Left hindlimb (tissue), 1 donor: ENCODE measurements at regions not wholly inside any gene's neighbourhood (a gene's known extent, or its start where the extent isn't known, plus 50 kb on each side); places are given as distances from the start of the nearest gene placed in this dataset.

ENCODE experiments used
- DNase-seq: peaks from one replicate; pipeline ENCODE4 v3.0.0-alpha.2; 2018

DNA sequence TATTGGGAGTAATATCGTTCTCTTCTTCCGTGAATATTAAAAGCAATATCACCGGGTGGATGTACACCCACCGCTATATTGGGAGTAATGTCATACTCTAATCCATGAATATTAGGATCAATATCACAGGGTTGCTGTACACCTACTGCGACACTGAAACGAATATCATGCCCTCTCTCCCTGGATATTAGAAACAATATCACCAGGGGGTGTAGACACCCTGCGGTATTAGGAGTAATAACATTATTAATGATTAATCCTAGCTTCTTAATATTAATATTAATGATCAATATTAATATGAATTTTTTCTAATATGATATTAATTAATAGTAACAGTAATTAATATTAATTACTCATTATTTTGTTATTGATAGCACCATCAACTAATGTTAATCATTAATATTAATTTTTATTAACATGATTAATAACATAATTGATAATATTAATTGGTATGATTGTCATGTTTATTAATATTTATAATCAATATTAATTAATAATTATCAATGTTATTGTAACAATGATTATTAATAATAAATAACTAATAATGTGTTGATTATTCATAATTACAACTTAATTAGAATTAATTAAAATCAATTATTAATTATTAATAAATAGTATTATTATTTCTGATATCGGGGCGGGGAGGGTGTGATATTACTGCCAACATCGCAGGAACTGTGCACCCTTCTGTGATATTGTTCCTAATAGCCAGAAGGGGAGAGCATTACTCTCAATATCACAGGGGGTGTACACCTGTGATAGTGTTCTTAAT is 121.3 kb upstream of the C1GALT1 start:
- no peak for DNase-seq

DNA sequence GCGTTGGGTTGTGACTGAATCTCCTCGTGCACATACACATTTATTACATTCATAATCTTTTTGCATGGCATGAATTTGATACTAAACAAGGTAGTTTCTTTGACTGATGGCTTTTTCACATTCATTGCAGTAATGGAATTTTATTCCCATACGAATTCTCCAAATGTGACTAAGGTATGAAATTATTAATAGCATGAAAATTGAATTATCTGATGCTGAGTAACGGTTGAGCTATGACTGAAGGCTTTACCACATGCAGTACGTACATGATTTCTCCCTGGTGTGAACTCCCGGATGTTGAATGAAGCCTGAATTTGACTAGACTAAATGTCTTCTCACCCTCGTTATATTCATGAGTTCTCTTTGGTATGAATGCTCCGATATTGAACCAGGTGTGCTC is 104.4 kb upstream of the C1GALT1 start:
- DNase-seq = no peak

DNA sequence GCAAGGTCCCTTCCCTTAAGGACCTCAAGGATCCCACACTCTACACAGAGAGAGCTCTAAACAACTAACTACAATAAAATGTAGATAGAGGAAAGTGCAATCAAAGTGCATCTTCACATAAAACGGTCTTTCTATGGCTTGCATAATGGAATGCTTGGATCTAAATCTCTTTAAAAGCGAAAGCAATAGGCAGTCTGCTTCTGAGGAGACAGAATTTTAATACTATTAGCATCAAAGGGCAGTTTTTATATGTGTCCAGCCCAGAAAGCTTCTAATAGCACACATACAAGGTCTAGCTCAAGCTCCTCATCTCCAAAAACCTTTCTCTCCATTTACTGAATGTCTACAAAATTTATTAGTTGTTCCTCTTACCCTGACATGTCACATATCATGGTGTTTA is 101.5 kb upstream of the C1GALT1 start:
- DNase-seq = no peak

DNA sequence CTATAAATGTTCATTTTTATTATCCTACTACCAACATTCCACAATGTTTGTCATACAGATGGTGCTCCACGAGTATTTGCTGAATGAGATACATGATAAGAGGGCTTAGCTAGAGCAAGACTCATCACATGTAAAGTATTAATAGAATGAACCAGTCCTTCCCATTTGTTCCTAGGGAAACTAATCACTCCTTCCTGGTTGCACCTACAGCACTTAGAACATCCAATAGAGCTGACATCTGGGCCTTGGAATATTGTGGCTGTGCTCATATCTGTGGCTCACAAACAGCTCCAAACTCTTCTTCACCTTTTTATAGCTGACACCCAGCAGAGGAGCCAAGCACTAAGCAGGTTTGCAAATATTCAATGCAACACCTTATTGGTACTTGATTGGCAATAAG is 91.9 kb upstream of the C1GALT1 start:
- DNase-seq = no peak

DNA sequence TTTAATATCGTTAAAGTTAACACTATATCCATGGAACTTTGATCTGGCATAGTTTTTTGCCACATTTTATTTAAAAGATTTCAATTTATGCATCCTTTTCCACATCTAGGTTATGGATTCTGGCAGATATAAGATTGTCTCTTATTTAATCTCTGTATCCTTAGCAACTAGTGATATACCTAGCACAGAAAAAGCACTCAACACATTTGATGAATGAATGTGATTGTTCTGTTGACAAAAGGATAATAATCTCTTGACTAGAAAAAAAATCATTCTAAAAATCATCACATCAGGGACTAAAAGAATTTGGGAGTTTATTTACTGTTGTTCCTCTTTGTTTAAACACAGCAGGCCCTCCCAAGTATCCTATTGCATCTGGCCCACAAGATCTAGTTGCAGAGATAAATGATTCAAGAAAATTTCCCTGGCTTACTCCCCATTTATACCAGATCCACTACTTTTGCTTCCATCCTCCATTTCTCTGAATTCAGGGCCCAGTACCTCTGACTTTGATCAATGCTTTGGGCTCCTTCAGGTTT is 84.0 kb upstream of the C1GALT1 start:
- no peak for DNase-seq

DNA sequence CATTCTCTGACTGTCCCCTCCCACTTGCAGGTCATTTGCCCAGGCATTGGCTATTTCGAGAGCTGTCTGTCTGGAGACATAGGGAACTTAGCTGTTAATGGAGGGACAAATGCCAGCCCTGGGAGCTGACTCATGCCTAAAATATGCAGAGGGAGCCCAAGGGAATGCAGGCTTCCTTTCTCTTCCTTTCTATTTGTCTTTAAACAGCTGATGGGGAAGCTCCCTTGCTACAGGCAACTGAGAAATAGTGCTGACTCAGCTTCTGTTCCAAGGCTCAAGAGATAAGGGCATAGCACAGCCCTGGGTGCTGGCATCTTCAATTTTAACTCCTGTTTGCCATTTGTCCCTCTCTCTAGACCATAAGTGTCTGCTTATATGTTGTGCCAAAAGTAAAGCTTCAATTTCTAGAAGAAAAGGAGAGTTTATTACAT is 82.7 kb upstream of the C1GALT1 start:
- peak; percentile 77 for DNase-seq

DNA sequence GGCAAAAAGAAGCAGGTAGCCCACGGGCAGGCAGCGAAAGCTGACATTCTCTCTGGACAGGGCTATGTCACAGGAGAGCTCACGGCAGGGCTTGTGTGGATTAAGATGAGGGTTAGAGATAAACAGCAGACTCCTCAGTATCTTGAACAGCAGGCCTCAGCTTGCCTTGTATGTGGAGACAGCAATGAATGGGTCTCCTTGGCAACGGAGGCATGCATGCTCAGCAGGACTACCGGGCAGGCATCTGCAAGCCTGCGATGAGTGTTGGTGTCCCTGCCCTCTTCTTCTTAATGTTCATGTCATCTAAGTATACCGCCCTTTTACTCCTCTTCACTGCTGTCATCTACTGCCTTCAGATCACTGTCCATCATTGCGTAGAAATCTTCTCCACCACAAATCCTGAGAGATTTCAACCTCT is 81.9 kb upstream of the C1GALT1 start:
- DNase-seq = no peak

DNA sequence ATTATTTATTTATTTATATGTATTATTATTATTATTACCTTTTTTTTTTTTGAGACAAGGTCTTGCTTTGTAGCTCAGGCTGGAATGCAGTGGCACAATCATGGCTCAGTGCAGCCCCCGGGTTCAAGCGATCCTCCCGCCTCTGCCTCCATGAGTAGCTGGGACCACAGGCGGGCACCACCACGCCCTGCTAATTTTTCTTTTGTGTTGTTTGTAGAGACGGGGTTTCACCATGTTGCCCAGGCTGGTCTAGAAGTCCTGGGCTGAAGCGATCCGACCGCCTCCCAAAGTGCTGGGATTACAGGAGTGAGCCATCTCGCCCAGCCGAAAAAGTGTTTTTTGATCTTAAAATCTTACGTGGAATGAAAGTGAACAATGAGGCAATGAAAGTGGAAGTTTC is 79.4 kb upstream of the C1GALT1 start:
- no peak for DNase-seq

DNA sequence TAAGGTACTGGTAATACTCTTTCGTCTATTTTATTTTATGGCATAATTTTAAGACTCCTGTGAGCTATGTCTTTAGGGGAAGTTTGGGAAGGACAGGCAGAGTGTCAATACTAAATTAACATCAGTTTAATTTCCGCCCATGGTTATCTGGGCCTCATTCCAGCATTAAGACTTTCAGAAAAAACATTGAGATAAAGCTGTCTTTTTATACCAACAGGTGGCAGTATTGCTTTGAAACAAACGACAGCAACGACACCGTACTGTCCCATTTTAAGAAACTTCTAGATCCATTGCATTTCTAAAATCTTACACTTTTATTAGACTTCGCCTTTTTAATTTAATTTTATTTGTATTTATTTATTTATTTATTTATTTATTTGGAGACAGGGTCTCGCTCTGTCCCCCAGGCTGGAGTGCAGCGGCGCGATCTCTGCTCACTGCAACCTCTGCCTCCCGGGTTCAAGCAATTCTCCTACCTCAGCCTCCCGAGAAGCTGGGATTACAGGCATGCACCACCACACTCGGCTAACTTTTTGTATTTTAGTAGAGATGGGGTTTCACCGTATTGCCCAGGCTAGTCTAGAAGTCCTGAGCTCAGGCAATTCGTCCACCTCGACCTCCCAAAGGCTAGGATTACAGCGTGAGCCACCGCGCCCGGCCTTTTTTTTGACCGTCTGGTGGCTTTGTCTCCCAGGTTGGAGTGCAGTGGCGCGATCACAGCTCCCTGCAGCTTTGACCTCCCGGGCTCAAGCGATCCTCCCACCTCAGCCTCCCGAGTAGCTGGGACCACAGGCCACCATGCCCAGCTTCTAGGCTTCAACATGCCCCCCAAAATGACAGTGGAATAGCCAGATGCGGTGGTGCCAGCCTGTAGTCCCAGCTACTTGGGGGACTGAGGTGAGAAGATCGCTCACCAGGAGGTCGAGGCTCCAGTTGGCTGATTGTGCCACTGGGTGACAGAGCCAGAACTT is 78.7 kb upstream of the C1GALT1 start:
- no peak for DNase-seq

DNA sequence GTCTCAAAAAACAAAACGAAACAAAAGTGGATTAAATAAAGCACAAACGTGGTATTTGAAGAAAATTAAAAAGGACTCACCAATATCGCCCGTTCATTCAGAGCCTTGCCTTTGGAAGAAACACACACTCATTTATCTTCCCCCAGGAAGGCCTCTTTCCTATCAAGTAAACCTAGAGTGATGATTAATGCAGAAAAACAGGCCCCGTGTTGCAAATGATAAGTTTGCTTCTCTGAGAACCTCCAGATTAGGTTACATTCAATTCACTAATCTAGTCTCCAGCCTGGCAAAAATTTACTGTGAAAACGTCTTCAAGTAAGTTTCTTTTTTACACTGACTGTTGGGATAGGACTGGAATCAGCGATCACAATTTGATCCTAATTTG is 78.0 kb upstream of the C1GALT1 start:
- no peak for DNase-seq

DNA sequence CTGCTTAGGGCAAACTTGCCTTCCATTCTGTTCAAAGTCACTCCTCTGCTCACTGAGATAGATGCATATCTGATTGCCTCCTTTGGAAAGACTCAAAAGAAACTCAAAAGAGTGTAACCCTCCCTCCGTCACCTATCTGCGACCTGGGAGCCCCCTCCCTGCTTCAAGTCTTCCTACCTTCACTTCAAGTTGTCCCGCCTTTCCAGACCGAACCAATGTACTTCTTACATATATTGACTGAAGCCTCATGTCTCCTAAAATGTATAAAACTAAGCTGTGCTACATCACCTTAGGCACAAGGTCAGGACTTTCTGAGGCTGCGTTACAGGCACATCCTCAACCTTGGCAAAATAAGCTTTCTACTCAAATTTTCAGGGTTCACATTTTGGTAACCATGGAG is 77.4 kb upstream of the C1GALT1 start:
- DNase-seq = no peak

DNA sequence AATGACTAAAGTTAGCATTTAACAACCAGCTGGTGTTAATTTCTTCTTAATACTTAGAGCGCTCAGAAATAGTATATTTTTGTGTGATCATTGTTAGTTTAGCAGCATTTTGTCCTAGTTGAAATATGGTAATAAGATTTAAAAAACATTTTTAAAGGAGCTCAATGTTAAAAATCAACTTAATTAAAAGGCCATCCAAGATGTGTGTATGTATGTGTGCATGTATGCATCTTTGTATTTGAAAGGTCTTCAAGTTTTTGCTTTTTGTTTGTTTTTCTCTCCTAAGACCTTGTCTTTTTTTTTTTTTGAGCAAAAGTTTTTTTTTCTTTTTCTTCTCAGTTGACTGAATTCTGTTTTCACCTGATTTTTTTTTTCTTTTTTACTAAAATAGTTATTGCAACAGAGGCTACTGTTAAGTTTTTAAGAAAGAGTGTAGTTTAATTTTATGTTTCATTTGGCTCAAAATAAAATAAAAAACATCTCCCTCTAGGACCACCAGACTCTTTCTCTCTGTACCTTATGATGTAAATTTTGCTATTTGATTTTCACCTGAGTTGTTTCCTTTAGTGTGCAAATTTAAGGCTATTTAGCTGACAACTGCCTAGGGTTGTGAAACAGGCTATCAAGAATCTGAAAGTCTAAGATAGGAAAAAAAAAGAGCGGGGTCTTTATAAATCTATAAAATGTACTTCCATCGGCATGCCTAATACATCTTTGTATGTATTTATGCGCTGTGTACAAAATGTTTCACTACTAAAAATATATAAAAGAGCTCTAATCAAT is 76.4 kb upstream of the C1GALT1 start:
- DNase-seq = no peak

DNA sequence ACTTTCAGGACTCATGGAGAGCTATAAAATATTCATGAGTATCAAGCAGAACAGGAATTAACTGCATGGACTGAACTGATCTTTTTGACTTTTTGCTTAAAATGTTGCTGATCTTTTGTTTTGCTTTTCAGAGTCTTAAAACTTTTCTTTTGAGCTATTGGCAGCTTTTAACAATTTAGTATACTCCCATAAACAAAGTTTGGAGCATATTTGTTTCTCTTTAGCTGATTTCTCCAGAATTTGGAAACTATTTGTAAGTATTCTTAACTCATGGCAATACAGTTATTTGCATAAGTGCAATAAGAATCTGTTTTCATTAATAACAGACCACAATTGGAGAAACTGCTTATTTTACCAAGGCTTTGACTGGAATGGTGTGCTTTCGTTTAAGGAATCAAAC is 73.4 kb upstream of the C1GALT1 start:
- DNase-seq = no peak

DNA sequence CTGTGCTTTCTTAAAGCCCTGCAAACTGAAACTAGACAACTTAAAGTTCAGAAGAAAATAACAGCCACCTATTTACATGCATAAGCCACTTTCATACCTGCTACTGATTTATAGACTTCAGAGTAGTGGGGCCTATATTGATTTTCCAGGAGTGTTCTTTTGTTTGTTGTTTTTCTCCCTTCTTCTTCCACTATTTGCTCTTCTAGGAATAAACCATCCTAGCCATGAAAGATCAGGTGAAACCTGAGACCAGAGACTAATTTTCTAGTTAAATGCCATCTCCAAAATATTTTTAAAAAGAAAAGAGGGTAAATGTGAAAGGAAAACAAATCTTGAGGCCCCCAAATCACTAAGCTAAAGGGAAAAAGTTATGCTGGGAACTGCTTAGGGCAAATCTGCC is 72.4 kb upstream of the C1GALT1 start:
- no peak for DNase-seq

DNA sequence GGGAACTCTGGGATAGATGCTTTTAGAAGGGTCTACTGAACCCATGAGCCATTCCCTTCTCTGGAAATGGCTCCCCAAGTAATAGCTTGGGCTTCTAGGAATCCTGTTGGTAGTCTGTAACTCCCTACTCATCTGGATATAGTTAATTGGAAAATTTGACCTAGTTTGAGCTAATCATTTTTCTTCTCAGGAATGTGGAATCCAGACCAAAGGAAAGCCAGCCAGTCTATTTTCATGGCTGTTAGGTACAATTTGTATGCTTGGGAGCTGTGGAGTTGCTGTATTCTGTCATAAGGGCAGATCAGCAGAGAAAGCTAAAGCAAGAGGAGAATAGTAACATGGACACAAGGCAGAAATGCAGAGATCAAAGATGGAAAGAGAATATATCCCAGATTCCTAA is 71.6 kb upstream of the C1GALT1 start:
- DNase-seq = no peak

DNA sequence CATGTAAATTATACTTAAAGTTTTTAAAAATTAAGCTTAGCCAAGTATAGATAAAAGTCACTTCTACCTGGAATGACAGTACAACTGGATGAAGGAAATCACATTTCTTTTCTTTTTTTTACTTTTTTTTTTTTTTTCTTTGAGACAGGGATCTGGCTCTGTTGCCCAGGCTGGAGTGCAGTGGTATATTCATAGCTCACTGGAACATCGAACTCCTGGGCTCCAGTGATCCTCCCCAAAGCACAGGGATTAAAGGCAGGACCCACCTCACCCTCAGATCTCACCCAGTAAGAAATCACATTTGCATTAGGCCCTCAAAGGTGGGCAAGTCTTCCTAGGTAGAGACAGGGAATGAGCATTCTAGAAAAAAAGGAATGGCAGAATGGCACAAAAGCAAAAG is 69.5 kb upstream of the C1GALT1 start:
- no peak for DNase-seq

DNA sequence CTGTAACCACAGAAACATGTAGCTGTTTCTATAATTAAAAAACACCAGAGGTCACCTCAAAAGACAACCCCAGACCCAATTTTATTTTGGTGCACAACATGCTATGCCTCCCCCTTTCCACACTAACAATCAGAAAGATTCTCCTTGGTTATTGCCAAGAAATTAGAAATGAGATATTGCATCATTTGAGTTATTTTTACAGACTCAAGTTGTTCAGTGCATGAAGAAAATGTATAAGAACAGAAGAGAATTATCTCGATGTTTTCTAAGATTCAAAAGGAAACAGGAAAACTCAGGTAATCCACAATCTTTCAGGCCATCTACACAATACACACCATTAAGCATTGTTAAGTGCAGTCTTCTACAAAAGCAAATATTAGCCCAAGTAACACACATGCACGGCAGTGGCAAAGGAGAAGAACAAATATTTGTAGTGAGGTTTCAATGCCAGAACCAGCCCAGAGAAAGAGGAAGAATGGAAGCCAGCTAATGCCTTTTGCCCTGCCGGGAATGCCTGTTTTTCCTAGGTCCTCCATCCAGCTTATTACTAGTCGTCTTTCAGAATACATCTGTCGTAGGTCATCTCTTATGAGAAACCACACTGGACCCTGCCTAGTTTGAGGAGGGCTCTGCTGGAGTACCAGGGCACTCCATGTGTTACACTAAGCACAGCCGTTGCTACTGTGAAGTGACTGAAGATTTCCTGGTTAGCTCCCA is 67.6 kb upstream of the C1GALT1 start:
- no peak for DNase-seq

DNA sequence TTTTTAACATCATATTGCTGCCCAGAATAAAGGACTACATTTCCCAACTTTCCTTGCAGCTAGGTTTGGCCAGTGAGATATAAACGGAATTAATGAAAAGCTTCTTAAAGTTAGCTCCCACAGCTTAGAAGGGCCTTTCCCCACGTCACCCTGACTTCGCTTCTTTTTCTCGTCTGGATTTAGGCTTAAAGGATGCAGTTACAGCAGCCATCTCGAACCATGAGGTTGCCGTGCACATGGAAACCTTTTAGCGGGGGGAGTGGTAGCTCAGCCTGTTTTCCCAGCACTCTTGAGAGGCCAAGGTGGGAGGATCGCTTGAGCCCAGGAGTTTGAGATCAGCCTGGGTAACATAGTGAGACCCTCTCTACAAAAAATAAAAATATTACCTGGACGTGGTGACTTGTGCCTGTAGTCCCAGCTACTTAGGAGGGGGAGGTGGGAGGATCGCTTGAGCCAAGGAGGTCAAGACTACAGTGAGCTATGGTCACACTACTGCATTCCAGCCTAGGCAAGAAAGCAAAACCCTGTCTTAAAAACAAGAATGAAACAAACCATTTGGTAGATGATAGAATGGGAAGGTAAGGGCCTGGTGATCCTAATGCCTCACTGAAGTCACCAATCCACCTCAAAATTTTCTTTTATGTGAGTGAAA is 64.3 kb upstream of the C1GALT1 start:
- no peak for DNase-seq

DNA sequence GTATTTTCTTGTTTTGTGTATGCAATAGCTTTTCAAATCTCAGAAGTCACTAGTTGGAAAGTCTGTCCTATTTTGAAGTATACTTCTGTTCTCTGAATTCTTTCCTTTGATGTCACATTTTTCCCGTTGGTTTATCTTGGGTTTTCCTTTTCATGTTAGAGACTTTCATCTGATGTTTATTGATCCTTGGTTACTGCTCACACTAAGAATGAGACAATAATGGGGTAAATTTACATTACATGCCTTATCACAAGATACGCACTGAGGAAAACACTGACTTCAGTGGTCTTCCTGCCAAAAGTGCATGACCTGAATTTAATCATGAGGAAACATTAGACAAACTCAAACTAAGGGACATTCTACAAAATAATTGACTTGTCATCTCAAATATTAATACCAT is 63.5 kb upstream of the C1GALT1 start:
- no peak for DNase-seq

DNA sequence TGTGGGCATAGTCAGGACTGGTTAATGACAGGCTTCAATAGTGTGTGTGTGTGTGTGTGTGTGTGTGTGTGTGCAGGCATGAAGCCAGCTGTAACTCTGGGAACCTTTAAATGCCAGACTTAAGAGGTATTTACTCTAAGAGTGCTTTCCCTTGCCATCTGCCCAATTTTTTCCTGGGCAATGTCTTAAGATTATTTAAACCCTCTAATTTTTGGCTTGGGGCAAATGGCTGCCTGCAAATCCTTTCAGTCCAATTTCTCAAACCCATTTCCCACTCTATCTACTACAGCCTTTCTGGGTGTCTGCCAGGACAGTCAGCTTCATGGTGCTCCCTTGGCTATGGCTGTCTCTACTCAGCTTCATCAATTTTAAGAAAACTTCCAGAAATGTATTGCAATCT is 62.6 kb upstream of the C1GALT1 start:
- DNase-seq = peak; percentile 67

DNA sequence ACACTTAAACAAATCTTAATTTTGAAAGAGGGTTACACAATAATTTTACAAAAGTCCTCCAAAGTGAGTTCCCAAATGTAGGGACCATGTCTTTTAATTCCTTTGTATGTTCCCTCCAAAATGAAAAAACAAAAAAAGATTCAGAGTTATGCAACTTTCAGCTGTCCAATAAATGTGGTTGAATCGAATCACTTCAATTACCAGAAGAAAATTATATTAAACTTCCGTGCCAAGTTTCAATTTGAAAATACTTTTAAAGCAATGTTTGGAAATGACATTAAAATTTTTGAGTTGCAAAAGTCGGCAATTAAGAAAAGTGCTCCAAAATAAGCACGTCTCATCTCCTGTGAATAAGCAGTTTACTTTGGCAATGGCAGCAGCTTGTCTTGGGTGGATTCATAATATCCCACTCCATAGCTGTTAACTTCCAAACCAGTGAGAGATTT is 60.3 kb upstream of the C1GALT1 start:
- no peak for DNase-seq
